Hematopoietic multipotent progenitor cell treated with erythropoietin and hydrocortisone succinate and interleukin-3 and kit ligand, for 6 days (in vitro differentiated cells): ENCODE measurements at regions not wholly inside any gene's neighbourhood (a gene's known extent, or its start where the extent isn't known, plus 50 kb on each side); places are given as distances from the start of the nearest gene placed in this dataset.
"Not testable (repeated sequence)": the region's sequence is repeated elsewhere in the genome, so short reads cannot be mapped to it uniquely, and the experiment has no call there.

Experiments
- DNase-seq: peaks from one replicate; pipeline ENCODE4 v3.0.0-alpha.2; 2015

- DNase-seq = peak; percentile 64
Measured at GRCh38 chr1:101567582-101568189, 330.9 kb downstream of the S1PR1 start.

- no peak for DNase-seq
Measured at GRCh38 chr1:101587741-101588140, 350.9 kb downstream of the S1PR1 start.

GRCh38 chr1:101588677-101589076, 351.9 kb downstream of the S1PR1 start:
- no peak for DNase-seq

DNA sequence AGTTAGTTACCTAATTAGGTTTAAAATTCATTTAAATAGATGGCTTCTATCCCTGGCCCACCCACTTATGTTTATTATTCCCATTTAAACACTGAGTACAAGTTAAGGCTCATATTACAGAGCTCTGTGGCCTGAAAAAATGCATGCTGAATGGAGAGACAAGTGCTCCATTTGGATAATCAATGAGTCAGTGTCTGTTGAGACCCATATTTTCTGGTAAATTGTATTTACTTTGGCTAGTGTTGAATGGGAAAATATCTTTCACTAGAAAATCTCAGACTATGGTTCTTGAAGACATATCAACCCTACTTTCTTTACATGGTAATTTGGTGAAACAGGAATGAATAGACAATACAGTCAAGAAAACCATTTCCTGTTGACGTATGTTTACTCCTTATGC, 356.0 kb downstream of the S1PR1 start:
- DNase-seq = no peak

- DNase-seq = no peak
Measured at GRCh38 chr1:101595881-101596374, 359.1 kb downstream of the S1PR1 start.

GRCh38 chr1:101600615-101601014, 363.8 kb downstream of the S1PR1 start:
- not testable (repeated sequence) for DNase-seq

GRCh38 chr1:101603726-101604125, 366.9 kb downstream of the S1PR1 start:
- no peak for DNase-seq

GRCh38 chr1:101605878-101606277, 369.1 kb downstream of the S1PR1 start:
- DNase-seq = no peak

DNA sequence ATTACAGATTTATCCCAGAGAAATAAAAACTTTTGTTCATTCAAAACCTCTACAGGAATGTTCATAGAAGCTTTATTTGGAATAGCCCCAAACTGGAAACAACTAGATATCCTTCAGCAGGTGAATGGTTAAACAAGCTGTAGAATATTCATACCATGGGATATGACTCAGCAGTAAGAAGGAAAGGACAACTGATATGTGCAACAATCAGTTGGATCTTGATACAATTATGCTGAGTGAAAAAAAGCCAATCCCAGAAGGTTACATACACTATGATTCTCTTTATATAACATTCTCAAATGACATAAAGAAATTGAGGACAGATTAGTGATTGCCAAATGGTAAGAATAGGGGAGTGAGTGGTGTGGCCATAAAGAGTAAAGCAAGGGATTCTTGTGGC, 376.7 kb downstream of the S1PR1 start:
- no peak for DNase-seq

DNA sequence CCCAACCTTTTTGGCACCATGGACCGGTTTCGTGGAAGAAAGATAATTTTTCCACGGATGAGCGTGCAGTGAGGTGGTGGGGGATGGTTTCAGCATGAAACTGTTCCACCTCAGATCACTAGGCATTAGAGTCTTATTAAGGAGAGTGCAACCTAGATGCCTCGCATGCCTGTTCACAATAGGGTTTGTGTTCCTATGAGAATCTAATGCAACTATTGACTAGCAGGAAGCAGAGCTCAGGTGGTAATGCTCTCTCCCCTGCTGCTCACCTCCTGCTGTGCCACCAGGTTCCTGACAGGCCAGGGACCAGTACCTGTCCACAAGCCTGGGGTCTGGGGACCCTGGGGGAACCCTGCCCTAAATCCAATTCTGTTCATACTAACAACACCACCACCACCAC, 377.8 kb downstream of the OLFM3 start:
- no peak for DNase-seq

DNA sequence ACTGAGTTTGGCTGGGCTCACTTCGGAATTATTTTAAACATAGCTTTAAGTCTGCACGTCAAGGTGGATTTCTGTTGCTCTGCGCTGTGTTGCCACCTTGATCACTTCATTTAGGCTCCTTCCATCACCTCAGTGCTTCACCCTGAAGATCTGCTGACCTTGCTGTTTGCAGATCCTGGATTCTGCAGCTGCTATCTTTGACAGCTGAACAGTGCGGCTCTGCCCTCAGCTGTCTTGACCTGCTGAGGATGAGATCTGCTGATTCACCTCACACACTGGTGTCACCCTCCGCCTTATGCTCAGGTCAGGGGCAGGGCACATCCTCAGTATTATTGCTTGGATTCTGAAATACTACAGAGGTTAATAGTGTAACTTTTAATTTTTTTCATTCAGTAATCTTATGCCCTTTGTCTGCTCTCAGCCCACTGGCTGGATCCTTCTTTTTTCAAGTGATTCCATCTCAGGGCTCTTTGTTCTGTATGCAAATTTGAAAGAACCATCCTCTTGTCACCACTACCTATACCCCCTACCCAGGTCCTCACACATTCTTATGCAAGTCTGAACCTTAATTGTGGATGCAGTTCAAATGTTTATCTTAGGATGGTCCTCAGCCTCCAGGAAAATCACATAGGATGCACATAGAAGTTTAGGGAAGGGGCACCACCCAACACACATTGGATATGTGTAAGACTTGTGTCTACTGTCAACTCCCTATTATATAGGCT, 364.0 kb downstream of the OLFM3 start:
- no peak for DNase-seq

DNA sequence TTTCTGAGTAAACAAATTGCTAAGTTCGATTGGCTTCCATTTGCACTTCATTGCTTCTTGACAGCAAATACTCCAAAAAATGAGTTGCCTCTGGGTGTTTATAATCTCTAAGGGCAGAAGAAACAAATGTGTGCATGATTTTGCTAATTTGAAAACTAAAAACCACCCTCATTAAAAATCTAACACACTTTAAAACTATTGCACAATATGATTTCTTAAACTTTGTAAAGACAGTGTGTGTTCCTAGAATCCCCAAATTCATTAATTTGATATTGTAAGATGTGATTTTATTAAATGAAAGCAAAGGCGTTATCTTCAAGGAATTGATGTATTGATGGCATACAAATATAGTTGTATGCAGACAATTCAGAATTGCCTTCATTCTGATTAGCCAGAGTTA, 350.9 kb downstream of the OLFM3 start:
- DNase-seq = no peak

DNA sequence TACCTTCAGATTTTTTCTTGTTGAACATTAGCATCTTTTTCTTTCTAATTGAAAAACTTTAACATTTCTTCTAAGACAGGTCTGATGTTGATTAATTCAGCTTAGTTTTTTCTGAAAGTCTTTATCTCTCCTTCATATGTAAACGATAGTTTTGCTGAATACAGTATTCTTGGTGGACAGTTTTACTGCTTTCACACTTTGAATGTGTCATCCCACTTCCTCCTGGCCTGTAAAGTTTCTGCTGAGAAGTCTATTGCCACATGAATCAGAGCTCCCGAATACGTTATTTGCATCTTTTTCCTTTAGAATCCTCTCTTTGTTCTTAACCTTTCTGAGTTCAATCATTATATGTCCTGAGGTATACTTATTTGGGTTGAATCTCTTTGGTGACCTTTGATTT, 344.2 kb downstream of the OLFM3 start:
- DNase-seq = no peak

DNA sequence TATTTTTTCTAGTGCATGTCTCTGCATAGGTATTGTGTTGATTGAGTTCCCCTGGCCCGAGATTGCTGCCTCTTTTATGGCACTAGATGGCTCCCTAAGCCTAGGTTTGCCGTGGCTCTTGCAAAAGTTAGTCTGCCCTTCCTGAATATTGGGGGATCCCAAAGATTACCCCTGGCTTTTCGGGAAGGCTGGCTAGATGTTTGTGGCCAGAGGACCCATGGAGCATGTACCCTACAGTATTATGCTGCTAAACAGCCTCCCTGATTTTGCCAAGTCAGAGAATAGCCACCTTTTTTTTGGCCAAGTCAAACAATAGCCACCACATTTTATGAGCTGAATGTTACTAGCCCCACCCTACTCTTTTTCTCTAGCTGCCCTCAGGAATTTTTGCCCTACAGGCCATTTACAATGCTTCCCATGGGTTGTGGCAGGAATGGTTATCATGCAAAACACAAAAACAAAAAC, 343.2 kb downstream of the OLFM3 start:
- peak; percentile 21 for DNase-seq

GRCh38 chr1:101664726-101665125, 332.0 kb downstream of the OLFM3 start:
- DNase-seq = no peak

DNA sequence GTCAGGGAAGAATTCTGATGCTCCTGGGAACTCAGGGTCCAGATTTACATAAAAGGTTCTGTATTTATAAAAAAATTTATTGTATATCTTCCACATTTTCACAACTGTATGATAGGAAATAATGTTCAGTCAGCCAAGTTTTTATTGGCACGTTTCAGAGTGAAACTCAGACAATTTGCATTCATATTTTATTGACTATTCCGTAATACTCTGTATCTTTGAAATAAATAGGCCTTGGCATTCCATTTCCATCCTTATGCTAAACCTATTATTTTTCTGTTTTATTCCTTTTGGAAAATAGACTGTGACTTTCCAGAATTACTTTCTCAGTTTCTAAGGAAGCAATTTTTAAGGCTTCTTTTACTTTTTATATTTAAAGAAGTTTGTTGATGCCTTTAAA, 329.0 kb downstream of the OLFM3 start:
- no peak for DNase-seq

- DNase-seq = no peak
Measured at GRCh38 chr1:101683136-101683535, 313.6 kb downstream of the OLFM3 start.

- DNase-seq = no peak
Measured at GRCh38 chr1:101683561-101683960, 313.2 kb downstream of the OLFM3 start.

- DNase-seq = no peak
Measured at GRCh38 chr1:101697072-101697471, 299.7 kb downstream of the OLFM3 start.

- no peak for DNase-seq
Measured at GRCh38 chr1:101698681-101699080, 298.0 kb downstream of the OLFM3 start.

GRCh38 chr1:101704895-101705294, 291.8 kb downstream of the OLFM3 start:
- no peak for DNase-seq

GRCh38 chr1:101706366-101706765, 290.4 kb downstream of the OLFM3 start:
- no peak for DNase-seq

- no peak for DNase-seq
Measured at GRCh38 chr1:101709721-101710120, 287.0 kb downstream of the OLFM3 start.

GRCh38 chr1:101713760-101714159, 283.0 kb downstream of the OLFM3 start:
- DNase-seq = no peak

DNA sequence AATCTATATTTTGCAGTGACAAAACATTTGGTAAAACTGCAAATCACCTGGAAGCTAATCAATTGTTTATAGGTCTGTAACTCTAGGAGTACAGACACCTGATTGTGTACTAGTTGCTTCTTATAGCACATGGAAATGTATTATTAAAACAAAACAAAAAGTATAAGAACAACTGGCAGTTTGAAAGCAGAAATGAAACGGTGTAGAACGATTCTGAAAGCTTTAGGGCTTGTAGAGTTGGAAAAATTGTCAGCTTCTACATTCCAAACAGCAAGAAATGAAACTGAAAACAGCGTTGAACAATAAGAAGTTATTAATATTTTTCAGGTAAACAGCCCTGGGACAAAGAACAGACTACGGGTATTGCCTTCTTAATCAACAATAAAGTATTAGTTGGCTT, 273.3 kb downstream of the OLFM3 start:
- no peak for DNase-seq
